GM12873 (cell line): ENCODE measurements at regions not wholly inside any gene's neighbourhood (a gene's known extent, or its start where the extent isn't known, plus 50 kb on each side); places are given as distances from the start of the nearest gene placed in this dataset.

Source experiments
- TF ChIP-seq, protein P1 (sequence below): IDR thresholded peaks from 2 replicates; pipeline ENCODE4 v1.5.1; 2012; ENCODE audit warnings: low read depth, mild to moderate bottlenecking, moderate library complexity, low read length, control low read depth; ENCODE audit not compliant: insufficient read depth; ENCODE audit errors: missing control alignments

DNA sequence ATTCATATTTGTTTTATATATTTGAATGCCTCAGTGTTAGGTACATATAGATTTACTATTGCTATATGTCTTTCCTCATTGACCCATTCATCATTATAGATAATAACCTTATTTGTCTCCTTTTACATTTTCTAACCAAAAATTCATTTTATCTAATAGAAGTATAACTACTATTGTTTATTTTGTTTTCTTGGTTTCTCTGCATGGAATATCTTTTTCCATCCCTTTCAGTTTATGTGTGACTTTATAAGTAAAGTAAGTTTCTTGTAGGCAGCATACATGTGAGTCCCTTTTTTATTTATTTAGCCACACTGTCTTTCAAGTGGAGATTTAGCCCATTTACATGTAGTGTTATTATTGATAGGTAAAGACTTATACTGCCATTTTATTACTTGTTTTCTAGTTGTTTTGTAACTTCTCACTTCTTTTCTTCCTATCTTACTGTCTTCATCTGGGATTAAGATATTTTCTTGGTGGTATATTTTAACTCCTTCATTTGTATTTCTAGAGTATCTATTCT lies 572.0 kb upstream of the MAN1A1 start:
- TF ChIP-seq, protein P1, sequence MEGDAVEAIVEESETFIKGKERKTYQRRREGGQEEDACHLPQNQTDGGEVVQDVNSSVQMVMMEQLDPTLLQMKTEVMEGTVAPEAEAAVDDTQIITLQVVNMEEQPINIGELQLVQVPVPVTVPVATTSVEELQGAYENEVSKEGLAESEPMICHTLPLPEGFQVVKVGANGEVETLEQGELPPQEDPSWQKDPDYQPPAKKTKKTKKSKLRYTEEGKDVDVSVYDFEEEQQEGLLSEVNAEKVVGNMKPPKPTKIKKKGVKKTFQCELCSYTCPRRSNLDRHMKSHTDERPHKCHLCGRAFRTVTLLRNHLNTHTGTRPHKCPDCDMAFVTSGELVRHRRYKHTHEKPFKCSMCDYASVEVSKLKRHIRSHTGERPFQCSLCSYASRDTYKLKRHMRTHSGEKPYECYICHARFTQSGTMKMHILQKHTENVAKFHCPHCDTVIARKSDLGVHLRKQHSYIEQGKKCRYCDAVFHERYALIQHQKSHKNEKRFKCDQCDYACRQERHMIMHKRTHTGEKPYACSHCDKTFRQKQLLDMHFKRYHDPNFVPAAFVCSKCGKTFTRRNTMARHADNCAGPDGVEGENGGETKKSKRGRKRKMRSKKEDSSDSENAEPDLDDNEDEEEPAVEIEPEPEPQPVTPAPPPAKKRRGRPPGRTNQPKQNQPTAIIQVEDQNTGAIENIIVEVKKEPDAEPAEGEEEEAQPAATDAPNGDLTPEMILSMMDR: no peak

DNA sequence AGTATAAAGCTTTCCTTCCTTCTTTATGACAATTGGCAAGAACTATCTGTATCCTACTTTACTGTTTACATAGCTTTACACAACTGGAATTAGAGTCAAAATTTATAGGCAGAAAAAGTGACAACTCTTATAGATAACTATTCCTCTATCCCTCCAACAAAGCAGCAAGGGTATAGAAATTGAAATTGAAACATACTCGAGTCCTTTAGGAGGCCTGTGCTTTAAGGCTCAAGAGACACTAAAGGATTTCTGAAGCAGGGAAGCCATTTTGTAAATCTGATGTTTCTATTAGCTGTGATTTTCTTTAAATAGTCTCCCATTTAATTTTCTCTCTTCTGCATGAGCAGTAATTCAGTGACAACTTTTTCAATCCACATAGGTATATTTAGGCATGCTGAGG lies 567.6 kb upstream of the MAN1A1 start:
- TF ChIP-seq, protein P1: no peak

DNA sequence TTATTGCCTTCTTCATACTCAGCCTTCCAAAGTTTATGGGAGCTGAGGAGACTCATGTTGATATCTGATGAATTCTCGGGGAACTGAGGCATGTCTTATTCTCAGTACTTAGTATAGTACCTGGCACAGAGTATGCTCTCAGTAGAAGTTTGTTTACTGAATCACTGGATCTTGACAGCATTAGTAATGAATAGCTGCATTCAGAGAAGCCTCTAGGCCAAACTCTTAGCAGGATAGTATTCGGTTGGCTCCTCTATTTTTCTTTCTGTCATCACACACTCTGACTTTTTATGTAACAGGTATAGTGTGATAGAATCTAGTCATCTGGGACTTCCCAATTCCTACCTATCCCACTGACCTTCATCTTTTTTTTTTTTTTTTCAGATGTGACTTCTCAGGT lies 566.4 kb upstream of the MAN1A1 start:
- TF ChIP-seq, protein P1: no peak

DNA sequence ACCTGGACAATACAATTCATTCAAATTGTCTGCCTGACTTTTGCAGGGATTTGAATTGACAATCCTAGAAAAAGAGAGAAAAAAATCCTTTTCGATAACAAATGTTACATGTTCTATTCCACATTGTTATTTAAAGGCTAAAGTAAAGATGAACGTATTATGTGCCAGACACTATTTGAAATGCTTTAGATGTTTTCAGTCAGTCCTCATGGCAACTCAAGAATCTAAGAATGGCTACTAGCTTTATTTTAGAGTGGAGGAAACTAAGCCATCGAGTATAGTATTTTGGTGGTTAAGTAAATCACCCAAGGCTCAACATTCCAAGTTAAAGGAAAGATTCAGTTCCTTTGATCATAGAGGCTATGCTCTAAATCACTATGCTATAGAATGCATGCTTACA lies 558.6 kb upstream of the MAN1A1 start:
- TF ChIP-seq, protein P1: no peak

DNA sequence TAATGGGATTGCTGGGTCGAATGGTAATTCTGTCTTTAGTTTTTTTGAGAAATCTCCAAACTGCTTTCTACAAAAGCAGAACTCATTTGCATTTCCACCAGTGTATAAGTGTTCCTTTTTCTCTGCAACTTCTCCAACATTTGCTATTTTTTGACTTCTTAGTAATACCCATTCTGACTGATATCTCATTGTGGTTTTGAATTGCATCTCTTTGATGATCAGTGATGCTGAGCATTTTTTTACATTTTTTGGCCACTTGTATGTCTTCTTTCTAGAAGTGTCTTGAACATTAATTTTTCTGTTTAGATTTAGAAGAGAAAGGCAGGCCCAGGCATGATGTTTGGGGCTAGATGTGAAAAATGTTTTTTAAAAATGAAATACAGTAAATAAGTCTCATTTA lies 553.1 kb upstream of the MAN1A1 start:
- TF ChIP-seq, protein P1: no peak

DNA sequence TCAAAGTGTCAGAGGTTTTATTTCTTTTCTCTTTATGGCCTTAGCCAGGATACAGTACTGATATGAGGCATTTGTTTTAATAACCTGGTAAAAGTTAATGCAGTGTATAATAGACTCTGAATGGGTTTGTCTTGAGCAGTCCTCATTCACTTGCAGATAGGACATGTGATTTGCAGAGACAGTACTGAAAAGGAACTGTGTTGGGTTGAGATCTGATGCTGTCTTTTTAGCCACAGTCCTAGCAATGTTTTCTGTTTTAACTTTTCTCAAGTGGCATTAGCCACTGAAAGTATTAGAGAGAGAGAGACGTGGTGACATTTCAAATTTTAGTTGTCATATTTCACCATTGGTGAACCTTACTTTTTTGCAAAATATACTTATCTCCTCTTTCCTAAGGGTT lies 547.2 kb upstream of the MAN1A1 start:
- TF ChIP-seq, protein P1: no peak

DNA sequence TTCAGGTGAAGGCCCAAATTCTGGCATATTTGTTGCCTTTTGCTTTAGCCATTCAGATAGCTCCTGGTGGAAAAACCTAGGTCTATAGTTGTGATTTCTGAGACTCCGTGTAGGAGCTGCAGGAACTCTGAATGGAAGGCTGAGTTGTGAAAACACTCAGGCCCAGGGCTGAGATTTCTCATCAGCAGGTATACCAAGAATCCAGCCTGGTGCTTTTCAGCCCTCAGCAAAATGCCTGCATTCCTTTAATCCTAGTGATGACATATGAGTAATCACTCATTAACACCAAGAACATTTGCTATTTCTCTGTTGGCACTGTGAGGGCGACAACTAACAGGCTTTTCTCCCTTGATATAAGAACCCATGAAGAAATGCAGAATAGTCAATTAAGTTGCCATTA lies 546.1 kb upstream of the MAN1A1 start:
- TF ChIP-seq, protein P1: no peak
